SIG-M5 treated with dmso at 0.1 percent for 504 hours (cell line): ENCODE measurements at regions not wholly inside any gene's neighbourhood (a gene's known extent, or its start where the extent isn't known, plus 50 kb on each side); places are given as distances from the start of the nearest gene placed in this dataset.
A peak's percentile ranks its signal among the peaks of the same experiment; 100 is the strongest.

ENCODE experiments used
- DNase-seq: peaks from one replicate; lab custom pipeline; 2025; ENCODE audit not compliant: unreplicated experiment; lab: John Stamatoyannopoulos, UW

- no peak for DNase-seq
Measured at GRCh38 chr5:28190011-28190410, 1151.6 kb upstream of the CDH9 start.

- DNase-seq = no peak
Measured at GRCh38 chr5:28174691-28175090, 1136.3 kb upstream of the CDH9 start.

DNA sequence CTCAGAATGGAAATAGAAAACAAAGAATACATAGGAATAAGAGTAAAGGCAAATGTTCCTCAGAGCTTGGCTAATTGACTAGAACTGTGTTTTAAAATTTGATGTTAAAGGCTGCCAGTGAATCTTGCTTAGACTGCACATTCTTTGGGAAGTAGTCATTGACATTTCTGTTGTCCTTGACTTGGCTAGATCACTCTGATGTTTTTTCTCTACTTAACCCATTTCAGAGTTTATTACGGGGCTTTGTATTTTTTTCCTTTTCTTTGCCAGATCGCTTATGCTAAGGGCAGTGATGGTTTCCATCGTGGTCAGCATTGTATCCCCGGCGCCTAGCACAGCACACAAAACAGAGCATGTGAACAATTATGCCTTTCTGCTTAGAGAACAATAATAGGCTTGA is 1126.7 kb upstream of the CDH9 start:
- no peak for DNase-seq

- DNase-seq = peak; percentile 76
Measured at GRCh38 chr5:28164568-28164967, 1126.2 kb upstream of the CDH9 start.

GRCh38 chr5:28156981-28157380 is 1118.6 kb upstream of the CDH9 start:
- no peak for DNase-seq

DNA sequence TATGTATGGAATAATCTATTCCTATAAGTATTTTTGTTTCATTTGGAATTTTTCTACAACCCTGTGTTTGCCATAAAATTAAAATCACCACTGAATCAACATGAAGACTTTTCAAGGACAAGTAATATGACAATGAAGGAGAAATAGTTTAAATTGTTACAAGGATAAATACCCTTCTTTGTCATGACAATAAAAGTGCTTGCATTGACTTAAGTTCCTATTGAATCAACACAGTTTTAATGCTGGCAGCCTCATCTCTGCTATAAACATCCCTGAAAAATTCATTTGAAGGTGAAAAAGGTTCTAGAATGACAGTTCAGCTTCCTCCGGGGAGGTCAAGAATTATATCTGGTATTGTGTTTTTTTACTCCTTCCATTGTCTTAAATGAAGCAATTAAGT is 1105.1 kb upstream of the CDH9 start:
- no peak for DNase-seq

- no peak for DNase-seq
Measured at GRCh38 chr5:28132151-28132550, 1093.8 kb upstream of the CDH9 start.

DNA sequence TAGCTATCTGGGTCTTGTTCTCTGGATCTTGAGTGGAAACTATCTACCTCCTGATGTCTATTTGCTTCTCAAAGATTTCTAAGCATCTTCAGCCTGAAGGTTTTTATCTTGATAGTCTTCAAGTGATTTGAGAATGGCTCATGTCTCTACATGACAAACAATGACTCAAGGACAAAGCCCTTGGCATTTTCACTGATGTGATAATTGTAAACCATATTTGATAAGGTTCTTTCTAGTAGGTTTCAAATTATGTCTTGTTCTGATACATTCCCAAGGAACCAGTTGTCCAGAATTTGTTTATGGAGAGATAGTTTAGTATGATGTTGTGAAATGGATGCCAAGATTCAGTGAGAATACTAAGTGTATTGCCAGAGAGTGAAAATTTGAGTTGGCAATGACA is 1079.3 kb upstream of the CDH9 start:
- no peak for DNase-seq

DNA sequence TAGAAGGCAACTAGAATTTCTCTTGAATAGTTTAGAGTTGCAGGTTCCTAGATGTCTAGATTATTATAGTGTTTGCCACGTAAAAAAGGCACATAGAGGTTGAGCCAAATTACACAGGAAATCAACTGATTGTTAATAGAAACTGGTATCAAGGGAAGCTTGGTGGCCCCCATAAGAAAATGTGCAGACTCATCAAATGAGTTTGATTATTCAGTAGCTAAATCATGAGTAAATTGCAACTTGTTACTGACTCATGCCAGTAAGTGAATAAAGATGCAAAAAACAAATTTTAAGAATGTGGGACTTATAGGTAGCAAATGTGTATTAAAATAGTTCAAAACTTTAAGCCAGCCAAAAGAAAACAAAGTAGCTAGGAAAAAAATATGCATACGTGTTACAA is 1078.9 kb upstream of the CDH9 start:
- no peak for DNase-seq

- no peak for DNase-seq
Measured at GRCh38 chr5:28110781-28111180, 1072.4 kb upstream of the CDH9 start.

GRCh38 chr5:28104080-28104479 is 1065.7 kb upstream of the CDH9 start:
- DNase-seq = no peak

- DNase-seq = no peak
Measured at GRCh38 chr5:28084069-28084468, 1045.7 kb upstream of the CDH9 start.

DNA sequence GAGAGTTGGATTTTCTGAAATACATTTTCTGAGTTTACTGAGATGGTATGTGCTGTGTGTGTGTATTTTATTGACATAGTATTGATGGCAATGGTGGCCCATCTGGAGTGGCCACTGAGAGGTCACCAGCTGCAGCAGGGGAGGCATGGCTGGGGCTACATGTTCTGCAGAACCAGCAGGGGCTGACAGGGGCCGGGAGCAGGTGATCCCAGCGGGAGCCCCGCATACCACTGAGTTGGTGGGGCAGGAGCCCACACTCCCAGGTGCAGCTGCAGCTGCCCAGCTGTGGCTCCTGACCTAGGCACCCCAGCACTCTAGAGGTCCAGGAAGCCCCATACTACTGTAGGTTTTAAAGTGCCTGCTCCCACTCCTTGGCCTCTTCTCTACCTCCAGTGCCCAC is 1044.2 kb upstream of the CDH9 start:
- no peak for DNase-seq

DNA sequence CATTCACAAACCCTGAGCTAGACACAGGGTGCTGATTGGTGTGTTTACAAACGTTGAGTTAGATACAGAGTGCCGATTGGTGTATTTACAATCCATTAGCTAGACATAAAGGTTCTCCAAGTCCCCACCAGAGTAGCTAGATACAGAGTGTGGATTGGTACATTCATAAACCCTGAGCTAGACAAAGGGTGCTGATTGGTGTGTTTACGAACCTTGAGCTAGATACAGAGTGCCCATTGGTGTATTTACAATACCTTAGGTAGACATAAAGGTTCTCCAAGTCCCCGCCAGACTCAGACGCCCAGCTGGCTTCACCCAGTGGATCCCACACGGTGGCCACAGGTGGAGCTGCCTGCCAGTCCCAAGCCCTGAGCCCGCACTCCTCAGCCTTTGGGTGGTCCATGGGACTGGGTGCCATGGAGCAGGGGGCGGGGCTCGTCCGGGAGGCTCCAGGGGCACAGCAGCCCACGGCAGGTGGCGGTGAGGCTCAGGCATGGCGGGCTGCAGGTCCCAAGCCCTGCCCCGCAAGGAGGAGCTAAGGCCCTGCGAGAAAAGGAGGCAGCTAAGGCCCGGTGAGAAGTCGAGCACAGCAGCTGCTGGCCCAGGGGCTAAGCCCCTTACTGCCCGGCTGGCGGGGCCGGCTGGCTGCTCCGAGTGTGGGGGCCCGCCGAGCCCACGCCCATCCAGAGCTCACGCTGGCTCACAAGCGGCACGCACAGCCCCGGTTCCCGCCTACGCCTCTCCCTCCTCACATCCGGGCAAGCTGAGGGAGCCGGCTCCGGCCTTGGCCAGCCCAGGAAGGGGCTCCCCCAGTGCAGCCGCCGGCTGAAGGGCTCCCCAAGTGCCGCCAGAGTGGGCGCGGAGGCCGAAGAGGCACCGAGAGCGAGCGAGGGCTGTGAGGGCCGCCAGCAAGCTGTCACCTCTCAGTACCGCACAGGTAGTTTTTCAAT is 1039.2 kb upstream of the CDH9 start:
- DNase-seq = no peak

DNA sequence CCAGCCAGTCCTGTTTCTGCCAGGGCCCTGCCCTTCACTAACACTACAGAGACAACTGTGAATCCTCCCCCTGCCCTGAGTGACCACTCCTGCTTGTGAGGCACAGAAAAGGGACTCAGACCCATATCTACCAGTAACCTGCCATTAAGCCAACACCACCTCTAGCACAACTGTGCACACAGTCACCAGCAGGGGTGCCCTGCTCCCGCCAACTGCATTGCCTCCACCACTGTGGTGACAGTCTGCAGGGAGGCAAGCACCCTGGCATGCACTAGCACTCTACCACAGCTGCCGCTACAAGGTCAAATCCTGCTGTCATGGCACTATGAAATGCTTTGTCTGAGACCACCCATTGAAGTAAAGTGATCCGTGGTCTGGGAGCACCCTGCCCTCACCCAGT is 1028.5 kb upstream of the CDH9 start:
- DNase-seq = no peak

DNA sequence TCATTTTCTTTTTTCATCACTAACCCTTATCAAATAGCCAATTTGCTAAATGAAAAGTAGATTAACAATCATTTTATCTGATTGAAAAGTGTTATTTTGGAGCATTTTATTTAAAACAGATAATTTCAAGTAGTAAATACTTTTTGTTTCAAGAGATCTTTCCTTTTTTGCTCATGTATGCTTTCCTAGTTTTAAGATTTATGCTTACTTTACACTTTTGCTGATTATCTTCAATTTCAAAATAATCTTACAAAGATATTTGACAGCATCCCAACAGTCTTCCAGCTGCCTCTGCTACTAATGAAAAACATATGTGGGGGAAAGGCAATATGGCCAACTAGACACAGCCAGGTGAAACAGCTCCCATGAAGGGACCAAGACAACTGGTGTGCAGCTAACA is 1027.3 kb upstream of the CDH9 start:
- no peak for DNase-seq

DNA sequence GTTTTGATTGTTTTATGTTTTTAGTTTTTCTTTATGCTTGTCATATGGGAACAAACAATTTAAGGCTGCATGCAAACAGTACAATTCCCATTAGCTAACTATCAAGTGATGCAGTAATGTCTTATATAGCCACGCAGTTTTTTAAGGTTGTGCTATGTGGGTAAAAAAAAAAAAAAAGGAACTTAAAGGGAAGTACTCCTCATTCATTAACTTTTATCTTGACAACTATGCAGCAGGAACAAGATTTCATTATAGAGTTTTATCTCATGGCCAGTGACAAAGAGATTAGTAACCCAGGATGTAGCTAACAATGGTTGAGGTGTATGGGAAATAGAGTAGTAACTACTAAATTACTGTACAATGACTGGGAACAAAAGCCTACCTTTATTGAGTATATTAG is 1008.2 kb upstream of the CDH9 start:
- no peak for DNase-seq

GRCh38 chr5:28027851-28028250 is 989.5 kb upstream of the CDH9 start:
- no peak for DNase-seq

- DNase-seq = no peak
Measured at GRCh38 chr5:28017178-28017577, 978.8 kb upstream of the CDH9 start.

- peak; percentile 15 for DNase-seq
Measured at GRCh38 chr5:28014779-28015178, 976.4 kb upstream of the CDH9 start.

DNA sequence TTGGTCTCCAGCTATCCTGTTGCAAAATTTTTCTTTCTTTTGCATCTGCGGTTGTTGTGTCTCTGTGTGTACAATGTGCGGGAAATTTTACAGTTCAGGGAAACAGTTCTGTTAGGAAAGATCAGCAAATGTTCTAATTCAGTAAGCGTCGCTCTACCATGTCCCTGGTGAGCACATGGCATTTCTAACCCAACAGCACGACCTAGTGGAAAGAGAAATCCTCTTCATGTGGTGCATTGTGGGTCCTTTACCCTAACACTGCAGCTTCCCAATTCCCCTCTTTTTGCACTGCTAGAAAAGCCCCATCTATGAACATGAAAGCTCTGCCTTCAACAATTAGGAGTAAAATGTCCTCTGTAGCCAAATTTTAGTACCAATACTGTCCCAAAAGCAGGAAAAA is 974.2 kb upstream of the CDH9 start:
- DNase-seq = peak; percentile 40

- DNase-seq = no peak
Measured at GRCh38 chr5:28009576-28009975, 971.2 kb upstream of the CDH9 start.

DNA sequence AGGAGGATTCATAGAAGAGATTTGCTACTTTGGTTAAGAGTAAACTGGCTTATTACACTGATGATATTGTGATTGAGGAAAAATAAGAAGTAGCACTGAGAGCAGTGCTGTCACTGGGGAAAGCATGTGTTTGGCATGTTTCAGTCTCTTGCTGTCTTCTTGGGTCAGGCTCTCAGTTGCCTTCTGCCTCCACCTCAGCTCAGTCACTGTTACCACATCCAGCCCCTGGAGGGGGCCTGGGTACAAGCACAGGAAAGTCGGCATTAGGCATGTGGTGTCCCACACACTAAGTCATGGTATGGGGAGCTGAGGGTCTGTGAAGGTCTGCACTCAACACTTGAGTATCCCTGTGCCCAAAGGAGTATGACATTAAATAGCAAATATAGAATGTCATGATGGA is 958.3 kb upstream of the CDH9 start:
- DNase-seq = no peak
